HG02759 (cell line): ENCODE measurements at regions not wholly inside any gene's neighbourhood (a gene's known extent, or its start where the extent isn't known, plus 50 kb on each side); places are given as distances from the start of the nearest gene placed in this dataset.

Source experiments
- ATAC-seq: cut with Tn5 transposase; IDR thresholded peaks from one replicate; pipeline ENCODE4 v1.9.1; 2021; ENCODE audit warnings: mild to moderate bottlenecking, moderate library complexity; ENCODE audit not compliant: unreplicated experiment

GRCh38 chr5:40074826-40075225 lies 604.9 kb upstream of the PTGER4 start:
- no peak for ATAC-seq

GRCh38 chr5:40073927-40074326 lies 605.8 kb upstream of the PTGER4 start:
- no peak for ATAC-seq

- no peak for ATAC-seq
These were observed 607.8 kb upstream of the PTGER4 start for GRCh38 chr5:40071870-40072269.

GRCh38 chr5:40066616-40067015 lies 613.1 kb upstream of the PTGER4 start:
- no peak for ATAC-seq

- ATAC-seq = no peak
These were observed 626.9 kb upstream of the PTGER4 start for GRCh38 chr5:40052808-40053207.

- ATAC-seq = no peak
These were observed 622.0 kb upstream of the DAB2 start for GRCh38 chr5:40046792-40047191.

- no peak for ATAC-seq
These were observed 620.6 kb upstream of the DAB2 start for GRCh38 chr5:40045429-40045828.

GRCh38 chr5:40043916-40044315 lies 619.1 kb upstream of the DAB2 start:
- ATAC-seq = no peak

GRCh38 chr5:40041452-40041851 lies 616.7 kb upstream of the DAB2 start:
- ATAC-seq = no peak

- no peak for ATAC-seq
These were observed 612.9 kb upstream of the DAB2 start for GRCh38 chr5:40037713-40038112.

GRCh38 chr5:40034441-40034840 lies 609.7 kb upstream of the DAB2 start:
- no peak for ATAC-seq

GRCh38 chr5:40033411-40033810 lies 608.6 kb upstream of the DAB2 start:
- ATAC-seq = peak; percentile 96

- ATAC-seq = no peak
These were observed 608.2 kb upstream of the DAB2 start for GRCh38 chr5:40033009-40033408.

- ATAC-seq = no peak
These were observed 605.9 kb upstream of the DAB2 start for GRCh38 chr5:40030661-40031060.

- no peak for ATAC-seq
These were observed 605.1 kb upstream of the DAB2 start for GRCh38 chr5:40029711-40030495.

GRCh38 chr5:40027400-40027799 lies 602.6 kb upstream of the DAB2 start:
- ATAC-seq = no peak

- ATAC-seq = no peak
These were observed 600.8 kb upstream of the DAB2 start for GRCh38 chr5:40025586-40025985.

- no peak for ATAC-seq
These were observed 597.3 kb upstream of the DAB2 start for GRCh38 chr5:40022057-40022456.

- no peak for ATAC-seq
These were observed 596.2 kb upstream of the DAB2 start for GRCh38 chr5:40021007-40021406.

- no peak for ATAC-seq
These were observed 593.1 kb upstream of the DAB2 start for GRCh38 chr5:40017918-40018317.

- no peak for ATAC-seq
These were observed 592.4 kb upstream of the DAB2 start for GRCh38 chr5:40017135-40017534.

- no peak for ATAC-seq
These were observed 585.7 kb upstream of the DAB2 start for GRCh38 chr5:40010436-40010835.

- no peak for ATAC-seq
These were observed 581.5 kb upstream of the DAB2 start for GRCh38 chr5:40006260-40006659.
